Daoy (cell line): ENCODE measurements at regions not wholly inside any gene's neighbourhood (a gene's known extent, or its start where the extent isn't known, plus 50 kb on each side); places are given as distances from the start of the nearest gene placed in this dataset.
"Not testable (repeated sequence)": the region's sequence is repeated elsewhere in the genome, so short reads cannot be mapped to it uniquely, and the experiment has no call there.

Experiments
- DNase-seq: peaks from one replicate; pipeline ENCODE4 v3.0.0-alpha.2; 2015; ENCODE audit warnings: low read depth

GRCh38 chr6:114649298-114649697, 306.5 kb upstream of the HS3ST5 start:
- no peak for DNase-seq

GRCh38 chr6:114648847-114649246, 306.0 kb upstream of the HS3ST5 start:
- no peak for DNase-seq

- no peak for DNase-seq
Measured at GRCh38 chr6:114638341-114638740, 295.5 kb upstream of the HS3ST5 start.

GRCh38 chr6:114634016-114634415, 291.2 kb upstream of the HS3ST5 start:
- DNase-seq, result no peak

- not testable (repeated sequence) for DNase-seq
Measured at GRCh38 chr6:114626226-114626625, 283.4 kb upstream of the HS3ST5 start.

- DNase-seq, result no peak
Measured at GRCh38 chr6:114619621-114620200, 276.9 kb upstream of the HS3ST5 start.

- no peak for DNase-seq
Measured at GRCh38 chr6:114611696-114612095, 268.9 kb upstream of the HS3ST5 start.

GRCh38 chr6:114608091-114608490, 265.3 kb upstream of the HS3ST5 start:
- no peak for DNase-seq

- DNase-seq, result no peak
Measured at GRCh38 chr6:114605656-114606055, 262.8 kb upstream of the HS3ST5 start.

- no peak for DNase-seq
Measured at GRCh38 chr6:114600381-114600780, 257.6 kb upstream of the HS3ST5 start.

- DNase-seq, result no peak
Measured at GRCh38 chr6:114595591-114595990, 252.8 kb upstream of the HS3ST5 start.

GRCh38 chr6:114595186-114595585, 252.4 kb upstream of the HS3ST5 start:
- DNase-seq, result no peak

- no peak for DNase-seq
Measured at GRCh38 chr6:114592506-114592905, 249.7 kb upstream of the HS3ST5 start.

- DNase-seq, result no peak
Measured at GRCh38 chr6:114588726-114589125, 245.9 kb upstream of the HS3ST5 start.

- no peak for DNase-seq
Measured at GRCh38 chr6:114586298-114586697, 243.5 kb upstream of the HS3ST5 start.

GRCh38 chr6:114581293-114581692, 238.5 kb upstream of the HS3ST5 start:
- no peak for DNase-seq

GRCh38 chr6:114580882-114581281, 238.1 kb upstream of the HS3ST5 start:
- no peak for DNase-seq

- DNase-seq, result no peak
Measured at GRCh38 chr6:114579486-114579885, 236.7 kb upstream of the HS3ST5 start.

- DNase-seq, result no peak
Measured at GRCh38 chr6:114577109-114577508, 234.3 kb upstream of the HS3ST5 start.

- DNase-seq, result no peak
Measured at GRCh38 chr6:114576330-114576729, 233.5 kb upstream of the HS3ST5 start.

- DNase-seq, result no peak
Measured at GRCh38 chr6:114569669-114570068, 226.8 kb upstream of the HS3ST5 start.

- no peak for DNase-seq
Measured at GRCh38 chr6:114564302-114564933, 221.6 kb upstream of the HS3ST5 start.

GRCh38 chr6:114559419-114559818, 216.6 kb upstream of the HS3ST5 start:
- DNase-seq, result no peak

- DNase-seq, result no peak
Measured at GRCh38 chr6:114558153-114558552, 215.3 kb upstream of the HS3ST5 start.
